ENCODE measurements at regions not wholly inside any gene's neighbourhood (a gene's known extent, or its start where the extent isn't known, plus 50 kb on each side); places are given as distances from the start of the nearest gene placed in this dataset.

DNA sequence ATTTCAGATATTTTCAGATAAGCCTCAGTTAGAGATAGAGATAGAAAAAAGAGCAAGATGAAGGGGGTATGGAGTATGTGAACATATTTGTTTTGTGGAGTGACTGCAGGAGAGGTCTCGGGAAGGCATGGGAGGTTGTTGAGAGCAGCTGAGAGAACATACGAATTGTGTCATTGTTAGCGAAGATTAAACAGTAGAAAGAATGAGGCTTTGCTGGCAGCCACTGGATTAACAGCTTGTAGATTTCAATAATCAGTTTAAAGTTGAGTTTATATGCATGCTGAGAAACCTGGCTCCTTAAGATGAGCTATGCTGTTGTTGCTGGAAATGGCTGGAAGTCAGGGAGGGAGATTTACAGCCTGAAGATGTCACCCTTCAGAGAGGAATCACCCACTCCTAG, 100.9 kb upstream of the SORCS3 start:
- no peaks in the 10 kb centered on the region for H3K9me3 ChIP-seq (ENCODE audit: insufficient read depth, low read length)
- H4K20me1 ChIP-seq (ENCODE audit: insufficient read depth, low read length): no peaks in the 10 kb centered on the region
- H3K36me3 ChIP-seq (replicated peaks; ENCODE audit: low read depth, low read length): no peaks in the 10 kb centered on the region
- TF ChIP-seq, protein P1, sequence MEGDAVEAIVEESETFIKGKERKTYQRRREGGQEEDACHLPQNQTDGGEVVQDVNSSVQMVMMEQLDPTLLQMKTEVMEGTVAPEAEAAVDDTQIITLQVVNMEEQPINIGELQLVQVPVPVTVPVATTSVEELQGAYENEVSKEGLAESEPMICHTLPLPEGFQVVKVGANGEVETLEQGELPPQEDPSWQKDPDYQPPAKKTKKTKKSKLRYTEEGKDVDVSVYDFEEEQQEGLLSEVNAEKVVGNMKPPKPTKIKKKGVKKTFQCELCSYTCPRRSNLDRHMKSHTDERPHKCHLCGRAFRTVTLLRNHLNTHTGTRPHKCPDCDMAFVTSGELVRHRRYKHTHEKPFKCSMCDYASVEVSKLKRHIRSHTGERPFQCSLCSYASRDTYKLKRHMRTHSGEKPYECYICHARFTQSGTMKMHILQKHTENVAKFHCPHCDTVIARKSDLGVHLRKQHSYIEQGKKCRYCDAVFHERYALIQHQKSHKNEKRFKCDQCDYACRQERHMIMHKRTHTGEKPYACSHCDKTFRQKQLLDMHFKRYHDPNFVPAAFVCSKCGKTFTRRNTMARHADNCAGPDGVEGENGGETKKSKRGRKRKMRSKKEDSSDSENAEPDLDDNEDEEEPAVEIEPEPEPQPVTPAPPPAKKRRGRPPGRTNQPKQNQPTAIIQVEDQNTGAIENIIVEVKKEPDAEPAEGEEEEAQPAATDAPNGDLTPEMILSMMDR (IDR thresholded peaks at IDR 0.05; ENCODE audit: low read depth, low read length): no peak
- TF ChIP-seq EZH2phosphoT487 (IDR thresholded peaks at IDR 0.05; ENCODE audit: low read depth): no peak
- no peaks in the 10 kb centered on the region for H3K4me1 ChIP-seq (ENCODE audit: low read length)
- H2AFZ ChIP-seq (ENCODE audit: low read depth, low read length): no peak overlapping the region
- no peak overlapping the region for H3K27ac ChIP-seq (ENCODE audit: low read length)
- no peak overlapping the region for H3K9ac ChIP-seq (ENCODE audit: low read length)
- H3K4me3 ChIP-seq (ENCODE audit: low read length): no peak overlapping the region
- H3K27me3 ChIP-seq (ENCODE audit: low read depth, low read length): no peaks in the 10 kb centered on the region
- no peak overlapping the region for H3K4me2 ChIP-seq (ENCODE audit: low read length)
- H3K79me2 ChIP-seq (ENCODE audit: low read length): no peaks in the 10 kb centered on the region

DNA sequence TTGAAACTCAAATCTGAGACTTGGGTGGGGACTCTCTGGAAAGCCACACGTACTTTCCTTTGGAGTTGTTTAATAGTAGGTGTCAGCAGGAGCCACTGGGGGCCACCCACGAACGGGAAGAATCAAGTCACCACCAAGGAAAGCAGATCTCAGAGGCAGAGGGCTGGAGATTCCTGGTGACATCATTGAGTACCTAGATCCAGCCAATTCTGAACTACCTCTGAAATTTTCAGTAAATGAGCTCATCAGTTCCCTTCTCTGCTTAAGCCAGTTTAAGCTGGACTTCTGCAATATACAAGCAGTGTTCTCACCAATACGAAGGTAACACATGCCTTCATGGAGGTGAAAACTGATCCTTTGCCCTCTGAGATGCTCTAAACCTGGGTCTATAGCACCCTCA, 99.3 kb upstream of the SORCS3 start:
- Histone ChIP-seq H3K9me3 (ENCODE audit: insufficient read depth, low read length) (no peaks in the 10 kb centered on the region), H3K4me1 (ENCODE audit: low read length) (no peaks in the 10 kb centered on the region), H3K4me3 (ENCODE audit: low read length) (no peak overlapping the region), H3K9ac (ENCODE audit: low read length) (no peak overlapping the region), H4K20me1 (ENCODE audit: insufficient read depth, low read length) (no peaks in the 10 kb centered on the region), H3K27ac (ENCODE audit: low read length) (no peak overlapping the region), H3K4me2 (ENCODE audit: low read length) (no peak overlapping the region), H3K36me3 (replicated peaks; ENCODE audit: low read depth, low read length) (no peaks in the 10 kb centered on the region), H3K79me2 (ENCODE audit: low read length) (no peaks in the 10 kb centered on the region), H3K27me3 (ENCODE audit: low read depth, low read length) (no peaks in the 10 kb centered on the region), H2AFZ (ENCODE audit: low read depth, low read length) (no peak overlapping the region)
- TF ChIP-seq, protein P1 (IDR thresholded peaks at IDR 0.05; ENCODE audit: low read depth, low read length): no peak
- no peak for TF ChIP-seq EZH2phosphoT487 (IDR thresholded peaks at IDR 0.05; ENCODE audit: low read depth)

- Histone ChIP-seq H3K4me3 (ENCODE audit: low read length) (no peak overlapping the region), H3K9me3 (ENCODE audit: insufficient read depth, low read length) (no peaks in the 10 kb centered on the region), H3K79me2 (ENCODE audit: low read length) (no peaks in the 10 kb centered on the region), H3K36me3 (replicated peaks; ENCODE audit: low read depth, low read length) (no peaks in the 10 kb centered on the region), H4K20me1 (ENCODE audit: insufficient read depth, low read length) (no peaks in the 10 kb centered on the region), H3K27ac (ENCODE audit: low read length) (no peak overlapping the region), H3K4me2 (ENCODE audit: low read length) (no peak overlapping the region), H3K27me3 (ENCODE audit: low read depth, low read length) (no peaks in the 10 kb centered on the region), H3K4me1 (ENCODE audit: low read length) (no peaks in the 10 kb centered on the region), H3K9ac (ENCODE audit: low read length) (no peak overlapping the region), H2AFZ (ENCODE audit: low read depth, low read length) (no peak overlapping the region)
- TF ChIP-seq EZH2phosphoT487 (IDR thresholded peaks at IDR 0.05; ENCODE audit: low read depth): no peak
- TF ChIP-seq, protein P1 (IDR thresholded peaks at IDR 0.05; ENCODE audit: low read depth, low read length): no peak
These were observed 94.8 kb upstream of the SORCS3 start for GRCh38 chr10:104546336-104546735.

GRCh38 chr10:104546756-104547155, 94.3 kb upstream of the SORCS3 start:
- no peaks in the 10 kb centered on the region for H3K27me3 ChIP-seq (ENCODE audit: low read depth, low read length)
- no peak overlapping the region for H3K9ac ChIP-seq (ENCODE audit: low read length)
- no peak overlapping the region for H3K4me2 ChIP-seq (ENCODE audit: low read length)
- no peak overlapping the region for H3K27ac ChIP-seq (ENCODE audit: low read length)
- H2AFZ ChIP-seq (ENCODE audit: low read depth, low read length): no peak overlapping the region
- H3K36me3 ChIP-seq (replicated peaks; ENCODE audit: low read depth, low read length): no peaks in the 10 kb centered on the region
- H4K20me1 ChIP-seq (ENCODE audit: insufficient read depth, low read length): no peaks in the 10 kb centered on the region
- H3K4me3 ChIP-seq (ENCODE audit: low read length): no peak overlapping the region
- no peaks in the 10 kb centered on the region for H3K9me3 ChIP-seq (ENCODE audit: insufficient read depth, low read length)
- no peaks in the 10 kb centered on the region for H3K79me2 ChIP-seq (ENCODE audit: low read length)
- no peak for TF ChIP-seq EZH2phosphoT487 (IDR thresholded peaks at IDR 0.05; ENCODE audit: low read depth)
- TF ChIP-seq, protein P1 (IDR thresholded peaks at IDR 0.05; ENCODE audit: low read depth, low read length): no peak
- H3K4me1 ChIP-seq (ENCODE audit: low read length): no peaks in the 10 kb centered on the region

Data from OCI-LY3 (cell line).